Mesodermal cell (in vitro differentiated cells): ENCODE measurements at regions not wholly inside any gene's neighbourhood (a gene's known extent, or its start where the extent isn't known, plus 50 kb on each side); places are given as distances from the start of the nearest gene placed in this dataset.

Experiments
- H3K27ac ChIP-seq: 2 replicates; pipeline ENCODE4 v1.7.0; 2013; ENCODE audit warnings: mild to moderate bottlenecking, low read depth, low read length, moderate library complexity; ENCODE audit not compliant: severe bottlenecking
- H3K36me3 ChIP-seq: 2 replicates; pipeline ENCODE4 v1.7.1; 2013; ENCODE audit warnings: mild to moderate bottlenecking, low read length, moderate library complexity; ENCODE audit not compliant: control insufficient read depth, insufficient read depth
- H3K4me1 ChIP-seq: one replicate; pipeline ENCODE4 v1.7.1; 2013; ENCODE audit warnings: mild to moderate bottlenecking, low read length; ENCODE audit not compliant: insufficient read depth, control insufficient read depth, poor library complexity, severe bottlenecking
- H3K4me3 ChIP-seq: 2 replicates; pipeline ENCODE4 v1.7.0; 2013; ENCODE audit warnings: low read length, control low read depth, mild to moderate bottlenecking; ENCODE audit not compliant: insufficient read depth, poor library complexity, severe bottlenecking; ENCODE audit errors: extremely low read depth
- H3K9me3 ChIP-seq: 2 replicates; pipeline ENCODE4 v1.7.1; 2013; ENCODE audit warnings: mild to moderate bottlenecking, low read length, moderate library complexity; ENCODE audit not compliant: control insufficient read depth
- WGBS, 2 experiments: methylation state at CpG; one replicate each; pipeline ENCODE4 v1.1.5; 2013; ENCODE audit warnings: missing lambda C conversion rate in 2 of 2; ENCODE audit not compliant: insufficient coverage in 2 of 2; 5-methylcytosine and 5-hydroxymethylcytosine counted together

- Histone ChIP-seq H3K9me3 (no peaks in the 10 kb centered on the region), H3K27ac (no peak overlapping the region), H3K36me3 (no peaks in the 10 kb centered on the region), H3K4me1 (peaks cover 3% of the 10 kb centered on the region), H3K4me3 (no peak overlapping the region)
- 96 to 100% methylated on average over 1 to 3 of the region's 3 CpGs for WGBS, 2 experiments
These were observed 179.1 kb downstream of the GNAI1 start for GRCh38 chr7:80313716-80314115.

GRCh38 chr7:80313067-80313626 is 178.5 kb downstream of the GNAI1 start:
- Histone ChIP-seq H3K4me1 (peaks cover 3% of the 10 kb centered on the region), H3K27ac (no peak overlapping the region), H3K36me3 (no peaks in the 10 kb centered on the region), H3K4me3 (no peak overlapping the region), H3K9me3 (no peaks in the 10 kb centered on the region)
- WGBS, 2 experiments = 61% methylated on average over 3 of the region's 6 CpGs; no CpG with 5 or more reads in 1 of the 2 experiments

GRCh38 chr7:80312139-80312661 is 177.6 kb downstream of the GNAI1 start:
- Histone ChIP-seq H3K4me3 (no peak overlapping the region), H3K27ac (peak overlapping the region; percentile 74), H3K36me3 (no peaks in the 10 kb centered on the region), H3K4me1 (no peaks in the 10 kb centered on the region), H3K9me3 (no peaks in the 10 kb centered on the region)
- 63 to 69% methylated on average over 3 to 4 of the region's 5 CpGs for WGBS, 2 experiments

- WGBS, 2 experiments = no CpG with 5 or more reads among the region's 2 CpGs
- H3K36me3 ChIP-seq = no peaks in the 10 kb centered on the region
- no peaks in the 10 kb centered on the region for H3K9me3 ChIP-seq
- no peaks in the 10 kb centered on the region for H3K4me1 ChIP-seq
- no peak overlapping the region for H3K27ac ChIP-seq
- no peak overlapping the region for H3K4me3 ChIP-seq
These were observed 176.7 kb downstream of the GNAI1 start for GRCh38 chr7:80311313-80311712.

GRCh38 chr7:80309971-80310549 is 175.4 kb downstream of the GNAI1 start:
- H3K27ac ChIP-seq = no peak overlapping the region
- no peaks in the 10 kb centered on the region for H3K9me3 ChIP-seq
- no peaks in the 10 kb centered on the region for H3K4me1 ChIP-seq
- no CpG with 5 or more reads among the region's 4 CpGs for WGBS, 2 experiments
- H3K4me3 ChIP-seq = no peak overlapping the region
- no peaks in the 10 kb centered on the region for H3K36me3 ChIP-seq

- Histone ChIP-seq H3K27ac (no peak overlapping the region), H3K4me1 (no peaks in the 10 kb centered on the region), H3K9me3 (no peaks in the 10 kb centered on the region), H3K4me3 (no peak overlapping the region), H3K36me3 (no peaks in the 10 kb centered on the region)
- WGBS, 2 experiments = 86 to 100% methylated on average over 1 of the region's 3 CpGs
These were observed 174.7 kb downstream of the GNAI1 start for GRCh38 chr7:80309377-80309776.

GRCh38 chr7:80307227-80307856 is 172.7 kb downstream of the GNAI1 start:
- Histone ChIP-seq H3K9me3 (no peaks in the 10 kb centered on the region), H3K36me3 (no peaks in the 10 kb centered on the region), H3K4me1 (no peaks in the 10 kb centered on the region), H3K27ac (no peak overlapping the region), H3K4me3 (no peak overlapping the region)
- WGBS, 2 experiments = no CpG with 5 or more reads among the region's 2 CpGs

- WGBS, 2 experiments = 86% methylated on average over 2 of the region's 2 CpGs; no CpG with 5 or more reads in 1 of the 2 experiments
- no peaks in the 10 kb centered on the region for H3K9me3 ChIP-seq
- no peaks in the 10 kb centered on the region for H3K4me1 ChIP-seq
- H3K27ac ChIP-seq = no peak overlapping the region
- H3K4me3 ChIP-seq = no peak overlapping the region
- no peaks in the 10 kb centered on the region for H3K36me3 ChIP-seq
These were observed 168.7 kb downstream of the GNAI1 start for GRCh38 chr7:80303315-80303714.

GRCh38 chr7:80302636-80303035 is 168.0 kb downstream of the GNAI1 start:
- WGBS, 2 experiments = no CpG with 5 or more reads among the region's 2 CpGs
- no peaks in the 10 kb centered on the region for H3K4me1 ChIP-seq
- no peaks in the 10 kb centered on the region for H3K36me3 ChIP-seq
- no peaks in the 10 kb centered on the region for H3K9me3 ChIP-seq
- H3K27ac ChIP-seq = no peak overlapping the region
- H3K4me3 ChIP-seq = no peak overlapping the region

GRCh38 chr7:80302078-80302477 is 167.4 kb downstream of the GNAI1 start:
- Histone ChIP-seq H3K4me3 (no peak overlapping the region), H3K4me1 (no peaks in the 10 kb centered on the region), H3K9me3 (no peaks in the 10 kb centered on the region), H3K36me3 (no peaks in the 10 kb centered on the region), H3K27ac (no peak overlapping the region)
- WGBS, 2 experiments = 88% methylated on average over 4 of the region's 5 CpGs; no CpG with 5 or more reads in 1 of the 2 experiments

- H3K4me1 ChIP-seq = no peaks in the 10 kb centered on the region
- H3K36me3 ChIP-seq = no peaks in the 10 kb centered on the region
- no peak overlapping the region for H3K27ac ChIP-seq
- H3K4me3 ChIP-seq = no peak overlapping the region
- H3K9me3 ChIP-seq = no peaks in the 10 kb centered on the region
These were observed 163.6 kb downstream of the GNAI1 start for GRCh38 chr7:80298201-80298600.
